ENCODE measurements at regions not wholly inside any gene's neighbourhood (a gene's known extent, or its start where the extent isn't known, plus 50 kb on each side); places are given as distances from the start of the nearest gene placed in this dataset.

GRCh38 chr5:173729079-173729765 lies 112.8 kb upstream of the BOD1 start:
- CTCF ChIA-PET: interaction anchor here (0.5 to 0.6 kb wide), 2 partner anchors 36 to 201 kb away, joined by 3 to 5 read pairs; no protein-coding TSS in a partner anchor
- no peak for DNase-seq (ENCODE audit: low spot score)
- no peak for TF ChIP-seq CTCF (conservative IDR thresholded peaks at IDR 0.05; ENCODE audit: low read depth)
- POLR2A ChIA-PET (ENCODE audit: low non-redundant PET): no interaction called here
- H3K27ac ChIP-seq: no peak overlapping the region

- ChIA-PET CTCF (interaction anchor here (0.6 to 1.2 kb wide), 3 partner anchors 9 to 594 kb away, joined by 3 to 4 read pairs (median 3); no protein-coding TSS in a partner anchor), POLR2A (ENCODE audit: low non-redundant PET) (no interaction called here)
- DNase-seq (ENCODE audit: low spot score): no peak
- no peak overlapping the region for H3K27ac ChIP-seq
- no peak for TF ChIP-seq CTCF (conservative IDR thresholded peaks at IDR 0.05; ENCODE audit: low read depth)
Observed at GRCh38 chr5:173730632-173731298, 114.3 kb upstream of the BOD1 start.

- H3K27ac ChIP-seq: no peak overlapping the region
- no peak for DNase-seq (ENCODE audit: low spot score)
- POLR2A ChIA-PET (ENCODE audit: low non-redundant PET): no interaction called here
- TF ChIP-seq CTCF (conservative IDR thresholded peaks at IDR 0.05; ENCODE audit: low read depth): no peak
- CTCF ChIA-PET: interaction anchor here (0.6 to 0.7 kb wide), 3 partner anchors 30 to 967 kb away, joined by 3 to 5 read pairs (median 3); no protein-coding TSS in a partner anchor
Observed at GRCh38 chr5:173733021-173733420, 116.6 kb upstream of the BOD1 start.

- POLR2A ChIA-PET (ENCODE audit: low non-redundant PET): no interaction called here
- TF ChIP-seq CTCF (conservative IDR thresholded peaks at IDR 0.05; ENCODE audit: low read depth): no peak
- H3K27ac ChIP-seq: no peak overlapping the region
- DNase-seq (ENCODE audit: low spot score): no peak
- CTCF ChIA-PET: interaction anchor here (0.6 to 0.7 kb wide), 4 partner anchors 9 to 966 kb away, joined by 3 to 5 read pairs (median 3); no protein-coding TSS in a partner anchor
Observed at GRCh38 chr5:173733425-173733824, 117.0 kb upstream of the BOD1 start.

- ChIA-PET CTCF (interaction anchor here (0.6 to 0.7 kb wide), 4 partner anchors 10 to 966 kb away, joined by 3 to 5 read pairs (median 3); no protein-coding TSS in a partner anchor), POLR2A (ENCODE audit: low non-redundant PET) (no interaction called here)
- no peak overlapping the region for H3K27ac ChIP-seq
- no peak for DNase-seq (ENCODE audit: low spot score)
- no peak for TF ChIP-seq CTCF (conservative IDR thresholded peaks at IDR 0.05; ENCODE audit: low read depth)
Observed at GRCh38 chr5:173733831-173734501, 117.5 kb upstream of the BOD1 start.

- TF ChIP-seq CTCF (conservative IDR thresholded peaks at IDR 0.05; ENCODE audit: low read depth): no peak
Observed at GRCh38 chr5:173734716-173735115, 118.3 kb upstream of the BOD1 start.

More at GRCh38 chr5:173734716-173735115, 118.3 kb upstream of the BOD1 start:
- DNase-seq (ENCODE audit: low spot score): no peak
- ChIA-PET POLR2A (ENCODE audit: low non-redundant PET) (no interaction called here), CTCF (no interaction called here)
- no peak overlapping the region for H3K27ac ChIP-seq
